ENCODE measurements at regions not wholly inside any gene's neighbourhood (a gene's known extent, or its start where the extent isn't known, plus 50 kb on each side); places are given as distances from the start of the nearest gene placed in this dataset.

DNA sequence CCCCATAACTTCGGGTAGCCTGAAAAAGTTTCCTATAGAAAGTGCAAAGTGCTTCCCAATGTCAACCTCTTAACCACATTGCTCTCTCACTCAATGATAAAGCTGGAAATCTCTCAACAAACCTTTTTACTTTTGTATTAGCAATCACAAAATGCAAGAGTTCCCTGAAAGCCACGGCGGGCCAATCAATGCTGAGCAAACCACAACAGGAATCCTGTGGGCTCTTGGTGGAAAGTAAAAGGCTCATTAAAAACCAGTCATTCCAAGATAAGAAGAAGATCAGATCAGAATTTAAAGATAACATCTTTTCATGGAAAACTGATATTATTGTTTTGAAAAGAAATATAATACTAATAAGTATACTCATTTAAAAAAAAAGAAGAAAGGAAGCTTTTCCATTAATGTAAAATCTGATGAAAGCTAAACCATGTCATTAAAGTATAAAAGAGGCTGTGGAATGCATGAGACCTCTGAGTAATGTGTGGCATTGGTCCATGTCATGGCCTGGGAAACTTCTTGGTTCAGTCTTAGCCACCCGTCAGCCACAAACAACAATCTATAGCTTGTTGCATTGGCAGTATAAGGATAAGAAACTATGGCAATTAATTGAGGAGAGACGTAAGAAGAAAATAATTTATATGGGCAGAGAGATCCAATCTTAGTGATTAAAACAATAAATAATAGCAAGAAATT is 1066.1 kb upstream of the SORCS1 start (continued):
- TF ChIP-seq TRIM28 (IDR thresholded peaks at IDR 0.05; ENCODE audit: borderline replicate concordance, low read length) (no peak), ZNF610 (tag by site-specific recombination; IDR thresholded peaks at IDR 0.05; ENCODE audit: borderline replicate concordance) (no peak), ZNF785 (tag by site-specific recombination; IDR thresholded peaks at IDR 0.05) (no peak), SALL2 (tag by site-specific recombination; IDR thresholded peaks at IDR 0.05; ENCODE audit: borderline replicate concordance) (no peak), YY1 (tag by site-specific recombination; IDR thresholded peaks at IDR 0.05) (no peak), SP3 (tag by site-specific recombination; IDR thresholded peaks at IDR 0.05) (no peak), ZFP69B (tag by site-specific recombination; IDR thresholded peaks at IDR 0.05) (no peak)
- TF ChIP-seq, protein P1, sequence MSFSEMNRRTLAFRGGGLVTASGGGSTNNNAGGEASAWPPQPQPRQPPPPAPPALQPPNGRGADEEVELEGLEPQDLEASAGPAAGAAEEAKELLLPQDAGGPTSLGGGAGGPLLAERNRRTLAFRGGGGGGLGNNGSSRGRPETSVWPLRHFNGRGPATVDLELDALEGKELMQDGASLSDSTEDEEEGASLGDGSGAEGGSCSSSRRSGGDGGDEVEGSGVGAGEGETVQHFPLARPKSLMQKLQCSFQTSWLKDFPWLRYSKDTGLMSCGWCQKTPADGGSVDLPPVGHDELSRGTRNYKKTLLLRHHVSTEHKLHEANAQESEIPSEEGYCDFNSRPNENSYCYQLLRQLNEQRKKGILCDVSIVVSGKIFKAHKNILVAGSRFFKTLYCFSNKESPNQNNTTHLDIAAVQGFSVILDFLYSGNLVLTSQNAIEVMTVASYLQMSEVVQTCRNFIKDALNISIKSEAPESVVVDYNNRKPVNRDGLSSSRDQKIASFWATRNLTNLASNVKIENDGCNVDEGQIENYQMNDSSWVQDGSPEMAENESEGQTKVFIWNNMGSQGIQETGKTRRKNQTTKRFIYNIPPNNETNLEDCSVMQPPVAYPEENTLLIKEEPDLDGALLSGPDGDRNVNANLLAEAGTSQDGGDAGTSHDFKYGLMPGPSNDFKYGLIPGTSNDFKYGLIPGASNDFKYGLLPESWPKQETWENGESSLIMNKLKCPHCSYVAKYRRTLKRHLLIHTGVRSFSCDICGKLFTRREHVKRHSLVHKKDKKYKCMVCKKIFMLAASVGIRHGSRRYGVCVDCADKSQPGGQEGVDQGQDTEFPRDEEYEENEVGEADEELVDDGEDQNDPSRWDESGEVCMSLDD (tag by site-specific recombination; IDR thresholded peaks at IDR 0.05) = no peak

DNA sequence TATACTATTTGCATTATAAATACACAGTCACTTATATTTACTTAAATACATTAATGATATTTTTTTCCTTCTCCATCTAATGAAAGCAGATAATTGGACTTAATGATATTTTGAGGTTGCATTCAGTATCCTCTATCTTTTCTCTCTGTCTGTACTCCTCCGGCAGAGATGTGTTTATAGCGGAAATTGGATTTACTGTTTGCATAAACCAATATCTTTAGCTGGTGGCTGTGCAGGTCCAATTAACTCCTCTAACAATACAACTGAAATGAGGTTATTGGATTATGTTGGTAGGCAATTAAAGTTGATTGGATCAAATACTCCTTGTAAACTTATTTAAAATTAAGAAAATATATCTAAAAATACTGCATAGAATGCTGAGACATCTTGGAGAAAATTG is 1044.2 kb upstream of the SORCS1 start:
- POLR2A ChIA-PET = no interaction called here
- no peaks in the 10 kb centered on the region for H3K9me3 ChIP-seq (ENCODE audit: control insufficient read depth, insufficient read depth, low read depth, low read length)
- no peaks in the 10 kb centered on the region for H3K36me3 ChIP-seq (ENCODE audit: control insufficient read depth in 2 of 2, insufficient read depth in 1 of 2, low read length in 2 of 2)
- no peaks in the 10 kb centered on the region for H3K4me1 ChIP-seq (ENCODE audit: control insufficient read depth, insufficient read depth, low read length)
- CTCF ChIA-PET = no interaction called here
- H3K27ac ChIP-seq (ENCODE audit: extremely low read depth, low read depth, low read length) = no peak overlapping the region
- no peak overlapping the region for H3K4me3 ChIP-seq (ENCODE audit: low read depth, low read length)
- TF ChIP-seq ZNF292 (tag by site-specific recombination; IDR thresholded peaks at IDR 0.05; ENCODE audit: borderline replicate concordance, low read depth) (no peak), ZNF629 (tag by site-specific recombination; IDR thresholded peaks at IDR 0.05) (no peak), KLF9 (tag by site-specific recombination; IDR thresholded peaks at IDR 0.05; ENCODE audit: low read depth) (no peak), PRDM6 (tag by site-specific recombination; IDR thresholded peaks at IDR 0.05) (no peak), ZNF76 (tag by site-specific recombination; IDR thresholded peaks at IDR 0.05; ENCODE audit: borderline replicate concordance, low read depth) (no peak), ZFP37 (tag by site-specific recombination; IDR thresholded peaks at IDR 0.05) (no peak), BCL11A (tag by site-specific recombination; IDR thresholded peaks at IDR 0.05; ENCODE audit: low read depth) (no peak), ZNF302 (tag by site-specific recombination; IDR thresholded peaks at IDR 0.05; ENCODE audit: low read depth) (no peak), ZNF211 (tag by site-specific recombination; IDR thresholded peaks at IDR 0.05; ENCODE audit: low read depth) (no peak), ZNF157 (tag by site-specific recombination; IDR thresholded peaks at IDR 0.05) (no peak), ZNF350 (tag by site-specific recombination; IDR thresholded peaks at IDR 0.05) (no peak), ZNF549 (tag by site-specific recombination; IDR thresholded peaks at IDR 0.05) (no peak), ZNF433 (tag by site-specific recombination; IDR thresholded peaks at IDR 0.05; ENCODE audit: low read depth) (no peak), WT1 (tag by site-specific recombination; IDR thresholded peaks at IDR 0.05) (no peak), HOXA7 (CRISPR knock-in tag; IDR thresholded peaks at IDR 0.05; ENCODE audit: borderline replicate concordance) (no peak)
- TF ChIP-seq, protein P2, sequence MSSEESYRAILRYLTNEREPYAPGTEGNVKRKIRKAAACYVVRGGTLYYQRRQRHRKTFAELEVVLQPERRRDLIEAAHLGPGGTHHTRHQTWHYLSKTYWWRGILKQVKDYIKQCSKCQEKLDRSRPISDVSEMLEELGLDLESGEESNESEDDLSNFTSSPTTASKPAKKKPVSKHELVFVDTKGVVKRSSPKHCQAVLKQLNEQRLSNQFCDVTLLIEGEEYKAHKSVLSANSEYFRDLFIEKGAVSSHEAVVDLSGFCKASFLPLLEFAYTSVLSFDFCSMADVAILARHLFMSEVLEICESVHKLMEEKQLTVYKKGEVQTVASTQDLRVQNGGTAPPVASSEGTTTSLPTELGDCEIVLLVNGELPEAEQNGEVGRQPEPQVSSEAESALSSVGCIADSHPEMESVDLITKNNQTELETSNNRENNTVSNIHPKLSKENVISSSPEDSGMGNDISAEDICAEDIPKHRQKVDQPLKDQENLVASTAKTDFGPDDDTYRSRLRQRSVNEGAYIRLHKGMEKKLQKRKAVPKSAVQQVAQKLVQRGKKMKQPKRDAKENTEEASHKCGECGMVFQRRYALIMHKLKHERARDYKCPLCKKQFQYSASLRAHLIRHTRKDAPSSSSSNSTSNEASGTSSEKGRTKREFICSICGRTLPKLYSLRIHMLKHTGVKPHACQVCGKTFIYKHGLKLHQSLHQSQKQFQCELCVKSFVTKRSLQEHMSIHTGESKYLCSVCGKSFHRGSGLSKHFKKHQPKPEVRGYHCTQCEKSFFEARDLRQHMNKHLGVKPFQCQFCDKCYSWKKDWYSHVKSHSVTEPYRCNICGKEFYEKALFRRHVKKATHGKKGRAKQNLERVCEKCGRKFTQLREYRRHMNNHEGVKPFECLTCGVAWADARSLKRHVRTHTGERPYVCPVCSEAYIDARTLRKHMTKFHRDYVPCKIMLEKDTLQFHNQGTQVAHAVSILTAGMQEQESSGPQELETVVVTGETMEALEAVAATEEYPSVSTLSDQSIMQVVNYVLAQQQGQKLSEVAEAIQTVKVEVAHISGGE (tag by site-specific recombination; conservative IDR thresholded peaks at IDR 0.05; ENCODE audit: low read depth) = no peak
- TF ChIP-seq, protein P3, sequence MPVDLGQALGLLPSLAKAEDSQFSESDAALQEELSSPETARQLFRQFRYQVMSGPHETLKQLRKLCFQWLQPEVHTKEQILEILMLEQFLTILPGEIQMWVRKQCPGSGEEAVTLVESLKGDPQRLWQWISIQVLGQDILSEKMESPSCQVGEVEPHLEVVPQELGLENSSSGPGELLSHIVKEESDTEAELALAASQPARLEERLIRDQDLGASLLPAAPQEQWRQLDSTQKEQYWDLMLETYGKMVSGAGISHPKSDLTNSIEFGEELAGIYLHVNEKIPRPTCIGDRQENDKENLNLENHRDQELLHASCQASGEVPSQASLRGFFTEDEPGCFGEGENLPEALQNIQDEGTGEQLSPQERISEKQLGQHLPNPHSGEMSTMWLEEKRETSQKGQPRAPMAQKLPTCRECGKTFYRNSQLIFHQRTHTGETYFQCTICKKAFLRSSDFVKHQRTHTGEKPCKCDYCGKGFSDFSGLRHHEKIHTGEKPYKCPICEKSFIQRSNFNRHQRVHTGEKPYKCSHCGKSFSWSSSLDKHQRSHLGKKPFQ (tag by site-specific recombination; IDR thresholded peaks at IDR 0.05) = no peak
- TF ChIP-seq, protein P4, sequence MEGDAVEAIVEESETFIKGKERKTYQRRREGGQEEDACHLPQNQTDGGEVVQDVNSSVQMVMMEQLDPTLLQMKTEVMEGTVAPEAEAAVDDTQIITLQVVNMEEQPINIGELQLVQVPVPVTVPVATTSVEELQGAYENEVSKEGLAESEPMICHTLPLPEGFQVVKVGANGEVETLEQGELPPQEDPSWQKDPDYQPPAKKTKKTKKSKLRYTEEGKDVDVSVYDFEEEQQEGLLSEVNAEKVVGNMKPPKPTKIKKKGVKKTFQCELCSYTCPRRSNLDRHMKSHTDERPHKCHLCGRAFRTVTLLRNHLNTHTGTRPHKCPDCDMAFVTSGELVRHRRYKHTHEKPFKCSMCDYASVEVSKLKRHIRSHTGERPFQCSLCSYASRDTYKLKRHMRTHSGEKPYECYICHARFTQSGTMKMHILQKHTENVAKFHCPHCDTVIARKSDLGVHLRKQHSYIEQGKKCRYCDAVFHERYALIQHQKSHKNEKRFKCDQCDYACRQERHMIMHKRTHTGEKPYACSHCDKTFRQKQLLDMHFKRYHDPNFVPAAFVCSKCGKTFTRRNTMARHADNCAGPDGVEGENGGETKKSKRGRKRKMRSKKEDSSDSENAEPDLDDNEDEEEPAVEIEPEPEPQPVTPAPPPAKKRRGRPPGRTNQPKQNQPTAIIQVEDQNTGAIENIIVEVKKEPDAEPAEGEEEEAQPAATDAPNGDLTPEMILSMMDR (tag by site-specific recombination; IDR thresholded peaks at IDR 0.05) = no peak
